ENCODE measurements at regions not wholly inside any gene's neighbourhood (a gene's known extent, or its start where the extent isn't known, plus 50 kb on each side); places are given as distances from the start of the nearest gene placed in this dataset.

DNA sequence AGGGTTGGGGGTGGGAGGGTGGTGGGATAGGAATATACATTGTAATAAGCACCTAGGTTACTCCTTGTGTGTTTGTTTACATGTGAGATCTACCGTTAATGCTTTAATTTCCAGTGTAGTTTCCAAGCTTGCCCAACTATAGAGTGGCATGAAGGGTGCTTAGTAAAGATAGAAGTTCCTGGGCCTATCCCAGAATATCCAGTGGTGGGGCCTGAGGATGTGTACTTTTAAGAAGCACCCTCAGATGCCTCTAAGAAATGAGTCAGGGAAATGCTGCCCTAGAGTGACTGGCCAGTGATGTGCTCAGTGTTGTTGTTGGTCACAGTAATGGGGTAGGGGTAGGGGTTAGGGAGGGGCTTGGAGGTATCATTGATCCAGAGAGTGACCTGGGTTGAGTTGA lies 141.3 kb downstream of the TSEN15 start:
- no peak overlapping the region for H3K4me2 ChIP-seq (ENCODE audit: low read length)
- no peaks in the 10 kb centered on the region for H3K27me3 ChIP-seq (ENCODE audit: insufficient read depth, low read depth, low read length)
- no peaks in the 10 kb centered on the region for H3K9me2 ChIP-seq (ENCODE audit: insufficient read depth, low read length)
- H2AFZ ChIP-seq (ENCODE audit: low read depth, low read length), result no peak overlapping the region
- H3K9me3 ChIP-seq (ENCODE audit: low read length), result no peaks in the 10 kb centered on the region
- no peaks in the 10 kb centered on the region for H4K20me1 ChIP-seq (ENCODE audit: insufficient read depth)
- TF ChIP-seq RAD21 (conservative IDR thresholded peaks at IDR 0.05), result no peak
- TF ChIP-seq, protein P1, sequence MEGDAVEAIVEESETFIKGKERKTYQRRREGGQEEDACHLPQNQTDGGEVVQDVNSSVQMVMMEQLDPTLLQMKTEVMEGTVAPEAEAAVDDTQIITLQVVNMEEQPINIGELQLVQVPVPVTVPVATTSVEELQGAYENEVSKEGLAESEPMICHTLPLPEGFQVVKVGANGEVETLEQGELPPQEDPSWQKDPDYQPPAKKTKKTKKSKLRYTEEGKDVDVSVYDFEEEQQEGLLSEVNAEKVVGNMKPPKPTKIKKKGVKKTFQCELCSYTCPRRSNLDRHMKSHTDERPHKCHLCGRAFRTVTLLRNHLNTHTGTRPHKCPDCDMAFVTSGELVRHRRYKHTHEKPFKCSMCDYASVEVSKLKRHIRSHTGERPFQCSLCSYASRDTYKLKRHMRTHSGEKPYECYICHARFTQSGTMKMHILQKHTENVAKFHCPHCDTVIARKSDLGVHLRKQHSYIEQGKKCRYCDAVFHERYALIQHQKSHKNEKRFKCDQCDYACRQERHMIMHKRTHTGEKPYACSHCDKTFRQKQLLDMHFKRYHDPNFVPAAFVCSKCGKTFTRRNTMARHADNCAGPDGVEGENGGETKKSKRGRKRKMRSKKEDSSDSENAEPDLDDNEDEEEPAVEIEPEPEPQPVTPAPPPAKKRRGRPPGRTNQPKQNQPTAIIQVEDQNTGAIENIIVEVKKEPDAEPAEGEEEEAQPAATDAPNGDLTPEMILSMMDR (IDR thresholded peaks at IDR 0.05; ENCODE audit: poor library complexity, severe bottlenecking), result no peak
- TF ChIP-seq TAF1 (IDR thresholded peaks at IDR 0.05; ENCODE audit: low read depth), result no peak
- TF ChIP-seq, protein P2, sequence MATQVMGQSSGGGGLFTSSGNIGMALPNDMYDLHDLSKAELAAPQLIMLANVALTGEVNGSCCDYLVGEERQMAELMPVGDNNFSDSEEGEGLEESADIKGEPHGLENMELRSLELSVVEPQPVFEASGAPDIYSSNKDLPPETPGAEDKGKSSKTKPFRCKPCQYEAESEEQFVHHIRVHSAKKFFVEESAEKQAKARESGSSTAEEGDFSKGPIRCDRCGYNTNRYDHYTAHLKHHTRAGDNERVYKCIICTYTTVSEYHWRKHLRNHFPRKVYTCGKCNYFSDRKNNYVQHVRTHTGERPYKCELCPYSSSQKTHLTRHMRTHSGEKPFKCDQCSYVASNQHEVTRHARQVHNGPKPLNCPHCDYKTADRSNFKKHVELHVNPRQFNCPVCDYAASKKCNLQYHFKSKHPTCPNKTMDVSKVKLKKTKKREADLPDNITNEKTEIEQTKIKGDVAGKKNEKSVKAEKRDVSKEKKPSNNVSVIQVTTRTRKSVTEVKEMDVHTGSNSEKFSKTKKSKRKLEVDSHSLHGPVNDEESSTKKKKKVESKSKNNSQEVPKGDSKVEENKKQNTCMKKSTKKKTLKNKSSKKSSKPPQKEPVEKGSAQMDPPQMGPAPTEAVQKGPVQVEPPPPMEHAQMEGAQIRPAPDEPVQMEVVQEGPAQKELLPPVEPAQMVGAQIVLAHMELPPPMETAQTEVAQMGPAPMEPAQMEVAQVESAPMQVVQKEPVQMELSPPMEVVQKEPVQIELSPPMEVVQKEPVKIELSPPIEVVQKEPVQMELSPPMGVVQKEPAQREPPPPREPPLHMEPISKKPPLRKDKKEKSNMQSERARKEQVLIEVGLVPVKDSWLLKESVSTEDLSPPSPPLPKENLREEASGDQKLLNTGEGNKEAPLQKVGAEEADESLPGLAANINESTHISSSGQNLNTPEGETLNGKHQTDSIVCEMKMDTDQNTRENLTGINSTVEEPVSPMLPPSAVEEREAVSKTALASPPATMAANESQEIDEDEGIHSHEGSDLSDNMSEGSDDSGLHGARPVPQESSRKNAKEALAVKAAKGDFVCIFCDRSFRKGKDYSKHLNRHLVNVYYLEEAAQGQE (IDR thresholded peaks at IDR 0.05; ENCODE audit: borderline replicate concordance), result no peak
- no peak for TF ChIP-seq SMC3 (conservative IDR thresholded peaks at IDR 0.05; ENCODE audit: poor library complexity)
- no peak for TF ChIP-seq EP300 (conservative IDR thresholded peaks at IDR 0.05; ENCODE audit: poor library complexity, severe bottlenecking)
- TF ChIP-seq POLR2AphosphoS5 (IDR thresholded peaks at IDR 0.05), result no peak
- no peak for TF ChIP-seq EZH2 (IDR thresholded peaks at IDR 0.05; ENCODE audit: borderline replicate concordance, insufficient read depth, low read length, poor library complexity, severe bottlenecking)
- TF ChIP-seq MXI1 (conservative IDR thresholded peaks at IDR 0.05; ENCODE audit: poor library complexity, severe bottlenecking), result no peak
- no peaks in the 10 kb centered on the region for H3K79me2 ChIP-seq (replicated peaks; ENCODE audit: insufficient read depth, low read length)
- H3K27ac ChIP-seq (ENCODE audit: low read length), result no peak overlapping the region
- no peaks in the 10 kb centered on the region for H3K36me3 ChIP-seq (ENCODE audit: insufficient read depth, low read length)
- H3K4me3 ChIP-seq (ENCODE audit: low read length), result no peak overlapping the region
- no peak overlapping the region for H3K9ac ChIP-seq (ENCODE audit: low read length)
- H3F3A ChIP-seq (ENCODE audit: insufficient read depth, low read length, poor library complexity, severe bottlenecking), result no peaks in the 10 kb centered on the region

DNA sequence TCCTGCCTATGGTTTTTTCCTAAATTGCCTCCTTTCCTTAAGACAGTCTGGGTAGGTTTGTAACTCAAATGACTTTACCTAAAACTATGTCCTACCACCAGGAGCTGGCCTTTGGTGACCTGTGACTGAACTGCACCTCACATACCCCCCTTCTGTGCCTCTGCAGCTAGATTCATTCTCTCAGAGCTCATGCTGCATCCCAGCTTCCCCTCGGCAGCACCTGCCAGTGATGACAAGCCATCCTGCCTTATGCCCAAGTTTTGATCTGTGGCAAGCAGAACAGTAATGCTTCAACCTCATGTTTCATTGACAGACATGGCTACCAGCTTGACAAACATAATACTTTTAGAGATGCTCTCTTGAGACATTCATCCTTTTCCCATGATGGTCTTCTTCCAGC lies 141.9 kb downstream of the TSEN15 start:
- Histone ChIP-seq H3K27me3 (ENCODE audit: insufficient read depth, low read depth, low read length) (no peaks in the 10 kb centered on the region), H3K4me3 (ENCODE audit: low read length) (no peak overlapping the region), H3F3A (ENCODE audit: insufficient read depth, low read length, poor library complexity, severe bottlenecking) (no peaks in the 10 kb centered on the region), H3K79me2 (replicated peaks; ENCODE audit: insufficient read depth, low read length) (no peaks in the 10 kb centered on the region), H3K36me3 (ENCODE audit: insufficient read depth, low read length) (no peaks in the 10 kb centered on the region), H3K4me2 (ENCODE audit: low read length) (no peak overlapping the region), H3K9ac (ENCODE audit: low read length) (no peak overlapping the region), H4K20me1 (ENCODE audit: insufficient read depth) (no peaks in the 10 kb centered on the region), H3K9me3 (ENCODE audit: low read length) (no peaks in the 10 kb centered on the region), H2AFZ (ENCODE audit: low read depth, low read length) (no peak overlapping the region), H3K27ac (ENCODE audit: low read length) (no peak overlapping the region), H3K9me2 (ENCODE audit: insufficient read depth, low read length) (no peaks in the 10 kb centered on the region)
- no peak for TF ChIP-seq EP300 (conservative IDR thresholded peaks at IDR 0.05; ENCODE audit: poor library complexity, severe bottlenecking)
- TF ChIP-seq POLR2AphosphoS5 (IDR thresholded peaks at IDR 0.05), result no peak
- TF ChIP-seq MXI1 (conservative IDR thresholded peaks at IDR 0.05; ENCODE audit: poor library complexity, severe bottlenecking), result no peak
- no peak for TF ChIP-seq SMC3 (conservative IDR thresholded peaks at IDR 0.05; ENCODE audit: poor library complexity)
- TF ChIP-seq TAF1 (IDR thresholded peaks at IDR 0.05; ENCODE audit: low read depth), result no peak
- TF ChIP-seq EZH2 (IDR thresholded peaks at IDR 0.05; ENCODE audit: borderline replicate concordance, insufficient read depth, low read length, poor library complexity, severe bottlenecking), result no peak
- TF ChIP-seq, protein P2 (IDR thresholded peaks at IDR 0.05; ENCODE audit: borderline replicate concordance), result no peak
- TF ChIP-seq RAD21 (conservative IDR thresholded peaks at IDR 0.05), result no peak
- TF ChIP-seq, protein P1 (IDR thresholded peaks at IDR 0.05; ENCODE audit: poor library complexity, severe bottlenecking), result no peak

All from neural cell (in vitro differentiated cells).